ENCODE measurements at regions not wholly inside any gene's neighbourhood (a gene's known extent, or its start where the extent isn't known, plus 50 kb on each side); places are given as distances from the start of the nearest gene placed in this dataset.

- TF ChIP-seq, protein P1, sequence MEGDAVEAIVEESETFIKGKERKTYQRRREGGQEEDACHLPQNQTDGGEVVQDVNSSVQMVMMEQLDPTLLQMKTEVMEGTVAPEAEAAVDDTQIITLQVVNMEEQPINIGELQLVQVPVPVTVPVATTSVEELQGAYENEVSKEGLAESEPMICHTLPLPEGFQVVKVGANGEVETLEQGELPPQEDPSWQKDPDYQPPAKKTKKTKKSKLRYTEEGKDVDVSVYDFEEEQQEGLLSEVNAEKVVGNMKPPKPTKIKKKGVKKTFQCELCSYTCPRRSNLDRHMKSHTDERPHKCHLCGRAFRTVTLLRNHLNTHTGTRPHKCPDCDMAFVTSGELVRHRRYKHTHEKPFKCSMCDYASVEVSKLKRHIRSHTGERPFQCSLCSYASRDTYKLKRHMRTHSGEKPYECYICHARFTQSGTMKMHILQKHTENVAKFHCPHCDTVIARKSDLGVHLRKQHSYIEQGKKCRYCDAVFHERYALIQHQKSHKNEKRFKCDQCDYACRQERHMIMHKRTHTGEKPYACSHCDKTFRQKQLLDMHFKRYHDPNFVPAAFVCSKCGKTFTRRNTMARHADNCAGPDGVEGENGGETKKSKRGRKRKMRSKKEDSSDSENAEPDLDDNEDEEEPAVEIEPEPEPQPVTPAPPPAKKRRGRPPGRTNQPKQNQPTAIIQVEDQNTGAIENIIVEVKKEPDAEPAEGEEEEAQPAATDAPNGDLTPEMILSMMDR (IDR thresholded peaks at IDR 0.05 in 2 of 3, conservative IDR thresholded peaks at IDR 0.05 in 1 of 3; ENCODE audit: control insufficient read depth in 2 of 3, extremely low read depth in 1 of 3, insufficient read depth in 1 of 3, low read depth in 3 of 3, low read length in 3 of 3), result no peak
- no peak for TF ChIP-seq SMAD1 (IDR thresholded peaks at IDR 0.05; ENCODE audit: low read depth, partially characterized antibody)
- no peak for TF ChIP-seq ZNF24 (IDR thresholded peaks at IDR 0.05)
- no peak for TF ChIP-seq POLR2A (IDR thresholded peaks at IDR 0.05; ENCODE audit: low read depth, low read length)
- no peak for TF ChIP-seq ZNF274 (IDR thresholded peaks at IDR 0.05; ENCODE audit: insufficient read depth, insufficient read length)
- TF ChIP-seq SMC3 (IDR thresholded peaks at IDR 0.05; ENCODE audit: borderline replicate concordance, low read length), result no peak
- TF ChIP-seq POLR2AphosphoS5 (IDR thresholded peaks at IDR 0.05; ENCODE audit: low read length), result no peak
- TF ChIP-seq EP300 (IDR thresholded peaks at IDR 0.05; ENCODE audit: borderline replicate concordance in 1 of 2, control insufficient read depth in 1 of 2, low read depth in 2 of 2, low read length in 2 of 2), result no peak
- TF ChIP-seq, protein P2, sequence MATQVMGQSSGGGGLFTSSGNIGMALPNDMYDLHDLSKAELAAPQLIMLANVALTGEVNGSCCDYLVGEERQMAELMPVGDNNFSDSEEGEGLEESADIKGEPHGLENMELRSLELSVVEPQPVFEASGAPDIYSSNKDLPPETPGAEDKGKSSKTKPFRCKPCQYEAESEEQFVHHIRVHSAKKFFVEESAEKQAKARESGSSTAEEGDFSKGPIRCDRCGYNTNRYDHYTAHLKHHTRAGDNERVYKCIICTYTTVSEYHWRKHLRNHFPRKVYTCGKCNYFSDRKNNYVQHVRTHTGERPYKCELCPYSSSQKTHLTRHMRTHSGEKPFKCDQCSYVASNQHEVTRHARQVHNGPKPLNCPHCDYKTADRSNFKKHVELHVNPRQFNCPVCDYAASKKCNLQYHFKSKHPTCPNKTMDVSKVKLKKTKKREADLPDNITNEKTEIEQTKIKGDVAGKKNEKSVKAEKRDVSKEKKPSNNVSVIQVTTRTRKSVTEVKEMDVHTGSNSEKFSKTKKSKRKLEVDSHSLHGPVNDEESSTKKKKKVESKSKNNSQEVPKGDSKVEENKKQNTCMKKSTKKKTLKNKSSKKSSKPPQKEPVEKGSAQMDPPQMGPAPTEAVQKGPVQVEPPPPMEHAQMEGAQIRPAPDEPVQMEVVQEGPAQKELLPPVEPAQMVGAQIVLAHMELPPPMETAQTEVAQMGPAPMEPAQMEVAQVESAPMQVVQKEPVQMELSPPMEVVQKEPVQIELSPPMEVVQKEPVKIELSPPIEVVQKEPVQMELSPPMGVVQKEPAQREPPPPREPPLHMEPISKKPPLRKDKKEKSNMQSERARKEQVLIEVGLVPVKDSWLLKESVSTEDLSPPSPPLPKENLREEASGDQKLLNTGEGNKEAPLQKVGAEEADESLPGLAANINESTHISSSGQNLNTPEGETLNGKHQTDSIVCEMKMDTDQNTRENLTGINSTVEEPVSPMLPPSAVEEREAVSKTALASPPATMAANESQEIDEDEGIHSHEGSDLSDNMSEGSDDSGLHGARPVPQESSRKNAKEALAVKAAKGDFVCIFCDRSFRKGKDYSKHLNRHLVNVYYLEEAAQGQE (IDR thresholded peaks at IDR 0.05; ENCODE audit: low read depth, low read length), result no peak
Observed at GRCh38 chr13:75220238-75220542, 261.8 kb downstream of the TBC1D4 start.
